Sigmoid colon (tissue), 4 donors: ENCODE measurements at regions not wholly inside any gene's neighbourhood (a gene's known extent, or its start where the extent isn't known, plus 50 kb on each side); places are given as distances from the start of the nearest gene placed in this dataset.

Experiments
- EP300 ChIP-seq, 4 donors: sonication (generic); formaldehyde crosslinking; IDR thresholded peaks; one replicate each; pipeline ENCODE4 v1.6.1; 2017; ENCODE audit warnings: antibody characterized with exemption in 4 of 4
- POLR2A ChIP-seq, 2 donors: fragments of 450-650 bp; IDR thresholded peaks; one replicate each; pipeline ENCODE4 v1.6.1; 2016; ENCODE audit warnings: antibody characterized with exemption in 2 of 2, mild to moderate bottlenecking in 2 of 2, moderate library complexity in 2 of 2
- POLR2AphosphoS5 ChIP-seq, 4 donors: sonication (generic); formaldehyde crosslinking; IDR thresholded peaks; one replicate each; pipeline ENCODE4 v1.6.1; 2017; ENCODE audit warnings: antibody characterized with exemption in 4 of 4
- TF ChIP-seq, protein P1 (sequence below), 4 experiments: fragments of 450-650 bp in 3 of 4; fragments of 200-600 bp in 1 of 4; IDR thresholded peaks; one replicate each; pipeline ENCODE4 v1.5.1; 2016 to 2019; ENCODE audit warnings: antibody characterized with exemption in 4 of 4, mild to moderate bottlenecking in 3 of 4, moderate library complexity in 2 of 4

DNA sequence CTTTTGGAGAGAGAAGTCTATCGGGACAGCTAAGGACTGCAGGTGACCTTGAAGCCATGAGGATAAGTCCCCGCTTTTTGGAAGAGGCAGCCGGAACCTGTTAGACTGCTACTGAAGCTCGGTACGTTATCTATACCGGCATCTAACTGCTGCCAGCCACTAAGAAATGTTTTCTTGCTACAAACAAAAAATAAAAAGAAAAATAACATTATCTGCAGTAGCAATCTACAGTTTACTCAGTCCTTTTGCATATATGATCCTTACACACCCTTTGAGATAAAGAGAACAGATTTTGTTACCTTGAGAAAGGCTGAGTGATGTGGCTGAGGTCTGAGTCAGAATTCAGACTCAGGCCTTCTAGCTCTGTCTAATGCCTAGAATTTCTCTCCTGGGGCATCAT is 314.6 kb downstream of the CDH26 start:
- TF ChIP-seq, protein P1, sequence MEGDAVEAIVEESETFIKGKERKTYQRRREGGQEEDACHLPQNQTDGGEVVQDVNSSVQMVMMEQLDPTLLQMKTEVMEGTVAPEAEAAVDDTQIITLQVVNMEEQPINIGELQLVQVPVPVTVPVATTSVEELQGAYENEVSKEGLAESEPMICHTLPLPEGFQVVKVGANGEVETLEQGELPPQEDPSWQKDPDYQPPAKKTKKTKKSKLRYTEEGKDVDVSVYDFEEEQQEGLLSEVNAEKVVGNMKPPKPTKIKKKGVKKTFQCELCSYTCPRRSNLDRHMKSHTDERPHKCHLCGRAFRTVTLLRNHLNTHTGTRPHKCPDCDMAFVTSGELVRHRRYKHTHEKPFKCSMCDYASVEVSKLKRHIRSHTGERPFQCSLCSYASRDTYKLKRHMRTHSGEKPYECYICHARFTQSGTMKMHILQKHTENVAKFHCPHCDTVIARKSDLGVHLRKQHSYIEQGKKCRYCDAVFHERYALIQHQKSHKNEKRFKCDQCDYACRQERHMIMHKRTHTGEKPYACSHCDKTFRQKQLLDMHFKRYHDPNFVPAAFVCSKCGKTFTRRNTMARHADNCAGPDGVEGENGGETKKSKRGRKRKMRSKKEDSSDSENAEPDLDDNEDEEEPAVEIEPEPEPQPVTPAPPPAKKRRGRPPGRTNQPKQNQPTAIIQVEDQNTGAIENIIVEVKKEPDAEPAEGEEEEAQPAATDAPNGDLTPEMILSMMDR (IDR thresholded peaks at IDR 0.05), result no peak
- TF ChIP-seq POLR2A (IDR thresholded peaks at IDR 0.05), result no peak
- no peak for TF ChIP-seq POLR2AphosphoS5 (IDR thresholded peaks at IDR 0.05)
- no peak for TF ChIP-seq EP300 (IDR thresholded peaks at IDR 0.05)
